ENCODE measurements at regions not wholly inside any gene's neighbourhood (a gene's known extent, or its start where the extent isn't known, plus 50 kb on each side); places are given as distances from the start of the nearest gene placed in this dataset.
"Not testable (repeated sequence)": the region's sequence is repeated elsewhere in the genome, so short reads cannot be mapped to it uniquely, and the experiment has no call there.

DNA sequence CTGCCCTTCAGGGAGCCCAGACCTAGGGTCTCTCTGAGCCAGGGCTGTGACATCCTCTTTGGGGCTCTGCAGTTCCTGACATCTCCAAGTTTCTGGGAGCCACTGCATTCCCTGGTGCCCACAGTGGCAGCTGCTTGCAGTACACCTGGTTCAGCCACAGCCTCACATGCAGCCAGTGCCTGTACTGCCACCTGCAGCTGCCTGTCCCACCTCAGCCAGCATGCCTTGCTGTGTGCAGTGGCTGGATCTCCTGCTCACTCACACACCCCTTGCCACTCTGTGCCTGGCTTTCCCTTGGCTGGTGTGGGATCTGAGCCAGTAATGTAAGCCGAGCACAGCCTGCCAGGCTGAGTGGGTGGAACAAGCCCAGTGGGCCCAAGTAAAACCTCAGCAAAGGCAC lies 1288.7 kb downstream of the CNTNAP5 start:
- no peaks in the 10 kb centered on the region for H3K27me3 ChIP-seq (ENCODE audit: control insufficient read depth, insufficient read depth, low read length, poor library complexity, severe bottlenecking)
- no peaks in the 10 kb centered on the region for H3K36me3 ChIP-seq (ENCODE audit: control insufficient read depth, insufficient read depth, low read length)
- H3K4me1 ChIP-seq (ENCODE audit: control insufficient read depth, insufficient read depth, low read length): no peaks in the 10 kb centered on the region
- no peak overlapping the region for H3K4me3 ChIP-seq (ENCODE audit: insufficient read depth, low read depth, low read length)
- H3K27ac ChIP-seq (ENCODE audit: insufficient read depth, low read depth, low read length, poor library complexity, severe bottlenecking): no peak overlapping the region
- no peaks in the 10 kb centered on the region for H3K9me3 ChIP-seq (ENCODE audit: control insufficient read depth, low read length)
- 91 to 95% methylated on average over 1 of the region's 1 CpG for WGBS, 2 experiments

DNA sequence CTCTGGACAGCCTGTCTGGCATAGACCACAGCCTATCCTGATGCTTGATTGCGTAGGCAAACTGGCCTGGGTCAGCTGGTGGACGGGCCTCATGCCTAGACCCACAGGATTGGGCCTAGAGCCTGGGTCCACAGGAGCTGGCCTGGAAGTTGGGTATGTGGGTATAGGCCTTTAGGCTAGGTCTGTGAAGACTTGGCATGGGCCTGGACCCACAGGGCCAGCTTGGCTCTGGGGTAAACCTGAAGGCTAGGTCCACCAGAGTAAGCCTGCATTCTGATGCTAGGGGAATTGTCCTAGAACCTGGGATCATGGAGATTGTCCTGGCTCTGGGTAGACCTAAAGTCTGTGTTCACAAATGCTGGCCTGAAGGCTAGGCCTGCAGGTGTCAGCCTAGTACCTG lies 1293.7 kb downstream of the CNTNAP5 start:
- Histone ChIP-seq H3K4me1 (ENCODE audit: control insufficient read depth, insufficient read depth, low read length) (no peaks in the 10 kb centered on the region), H3K27me3 (ENCODE audit: control insufficient read depth, insufficient read depth, low read length, poor library complexity, severe bottlenecking) (no peaks in the 10 kb centered on the region), H3K36me3 (ENCODE audit: control insufficient read depth, insufficient read depth, low read length) (no peaks in the 10 kb centered on the region), H3K9me3 (ENCODE audit: control insufficient read depth, low read length) (no peaks in the 10 kb centered on the region), H3K4me3 (ENCODE audit: insufficient read depth, low read depth, low read length) (no peak overlapping the region), H3K27ac (ENCODE audit: insufficient read depth, low read depth, low read length, poor library complexity, severe bottlenecking) (no peak overlapping the region)
- 91 to 93% methylated on average over 2 of the region's 2 CpGs for WGBS, 2 experiments

GRCh38 chr2:125324273-125324672 lies 1299.2 kb downstream of the CNTNAP5 start:
- H3K36me3 ChIP-seq (ENCODE audit: control insufficient read depth, insufficient read depth, low read length): no peaks in the 10 kb centered on the region
- H3K4me1 ChIP-seq (ENCODE audit: control insufficient read depth, insufficient read depth, low read length): no peaks in the 10 kb centered on the region
- no peaks in the 10 kb centered on the region for H3K27me3 ChIP-seq (ENCODE audit: control insufficient read depth, insufficient read depth, low read length, poor library complexity, severe bottlenecking)
- H3K4me3 ChIP-seq (ENCODE audit: insufficient read depth, low read depth, low read length): no peak overlapping the region
- no peaks in the 10 kb centered on the region for H3K9me3 ChIP-seq (ENCODE audit: control insufficient read depth, low read length)
- no peak overlapping the region for H3K27ac ChIP-seq (ENCODE audit: insufficient read depth, low read depth, low read length, poor library complexity, severe bottlenecking)

DNA sequence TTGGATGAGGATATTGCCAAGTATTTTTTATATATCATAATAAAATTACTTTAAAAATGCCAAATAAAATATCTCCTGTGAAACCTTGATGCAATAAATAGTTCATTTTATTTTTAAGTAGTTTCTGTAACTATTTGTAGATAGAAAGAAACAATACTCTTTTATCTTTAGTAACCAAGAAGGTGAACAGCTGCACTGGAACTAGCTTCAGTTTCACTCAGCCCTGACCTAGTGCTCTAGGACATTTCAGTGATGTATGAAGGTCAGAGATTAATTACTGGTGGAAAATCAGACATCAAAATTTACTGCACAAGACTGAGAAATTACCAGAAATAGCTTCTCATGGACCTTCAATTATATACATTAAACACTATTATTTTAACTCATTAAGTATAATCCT lies 1305.0 kb downstream of the CNTNAP5 start:
- Histone ChIP-seq H3K27me3 (ENCODE audit: control insufficient read depth, insufficient read depth, low read length, poor library complexity, severe bottlenecking) (no peaks in the 10 kb centered on the region), H3K4me1 (ENCODE audit: control insufficient read depth, insufficient read depth, low read length) (no peaks in the 10 kb centered on the region), H3K36me3 (ENCODE audit: control insufficient read depth, insufficient read depth, low read length) (no peaks in the 10 kb centered on the region), H3K27ac (ENCODE audit: insufficient read depth, low read depth, low read length, poor library complexity, severe bottlenecking) (no peak overlapping the region), H3K9me3 (ENCODE audit: control insufficient read depth, low read length) (no peaks in the 10 kb centered on the region), H3K4me3 (ENCODE audit: insufficient read depth, low read depth, low read length) (no peak overlapping the region)

- H3K9me3 ChIP-seq (ENCODE audit: control insufficient read depth, low read length): no peaks in the 10 kb centered on the region
- H3K27me3 ChIP-seq (ENCODE audit: control insufficient read depth, insufficient read depth, low read length, poor library complexity, severe bottlenecking): no peaks in the 10 kb centered on the region
- 83 to 93% methylated on average over 3 to 5 of the region's 5 CpGs for WGBS, 2 experiments
- H3K4me1 ChIP-seq (ENCODE audit: control insufficient read depth, insufficient read depth, low read length): no peaks in the 10 kb centered on the region
- no peak overlapping the region for H3K4me3 ChIP-seq (ENCODE audit: insufficient read depth, low read depth, low read length)
- no peak overlapping the region for H3K27ac ChIP-seq (ENCODE audit: insufficient read depth, low read depth, low read length, poor library complexity, severe bottlenecking)
- H3K36me3 ChIP-seq (ENCODE audit: control insufficient read depth, insufficient read depth, low read length): no peaks in the 10 kb centered on the region
Observed at GRCh38 chr2:125341353-125341752, 1314.6 kb upstream of the GYPC start.

- H3K4me1 ChIP-seq (ENCODE audit: control insufficient read depth, insufficient read depth, low read length); H3K27ac ChIP-seq (ENCODE audit: insufficient read depth, low read depth, low read length, poor library complexity, severe bottlenecking); H3K9me3 ChIP-seq (ENCODE audit: control insufficient read depth, low read length); H3K27me3 ChIP-seq (ENCODE audit: control insufficient read depth, insufficient read depth, low read length, poor library complexity, severe bottlenecking); H3K36me3 ChIP-seq (ENCODE audit: control insufficient read depth, insufficient read depth, low read length); H3K4me3 ChIP-seq (ENCODE audit: insufficient read depth, low read depth, low read length): not testable (repeated sequence)
- WGBS, 2 experiments: 95 to 96% methylated on average over 9 of the region's 12 CpGs
Observed at GRCh38 chr2:125353542-125353941, 1302.4 kb upstream of the GYPC start.

DNA sequence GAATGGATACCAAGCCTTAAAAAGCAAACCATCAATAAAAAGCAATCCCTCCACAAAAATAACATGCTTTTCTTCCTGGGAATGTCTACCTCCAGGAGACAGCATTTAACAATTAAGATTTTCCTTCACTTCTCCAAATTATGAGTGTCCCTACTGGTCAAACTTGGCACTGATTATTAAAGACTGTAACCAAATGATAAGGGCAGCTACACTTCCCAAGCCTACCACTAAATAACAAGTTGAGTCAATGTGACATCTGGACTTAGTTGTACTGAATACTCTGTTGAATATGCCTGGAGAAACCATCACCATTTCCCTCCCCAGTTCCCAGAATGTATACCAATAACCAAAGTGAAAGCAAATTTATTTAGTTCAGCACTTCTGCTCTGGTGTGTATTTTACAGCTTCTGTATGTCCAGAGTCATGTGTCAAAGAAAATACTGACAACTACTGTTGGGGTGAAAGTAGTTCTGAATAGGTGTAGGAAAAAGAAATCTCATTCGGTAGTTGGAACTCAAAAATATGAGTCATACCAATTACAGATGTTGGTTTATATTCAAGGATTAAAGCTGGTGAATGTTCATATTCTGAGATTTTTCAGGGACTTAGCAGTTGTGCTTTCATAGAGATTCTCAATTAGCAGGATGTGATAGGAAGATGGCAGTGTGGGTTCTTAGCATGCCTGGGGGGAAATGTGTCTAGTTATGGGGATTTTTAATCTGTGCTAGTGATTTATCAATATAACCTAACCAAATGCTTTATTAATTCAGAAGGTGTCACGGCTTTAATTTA lies 1291.6 kb upstream of the GYPC start:
- Histone ChIP-seq H3K4me3 (ENCODE audit: insufficient read depth, low read depth, low read length) (no peak overlapping the region), H3K27me3 (ENCODE audit: control insufficient read depth, insufficient read depth, low read length, poor library complexity, severe bottlenecking) (no peaks in the 10 kb centered on the region), H3K9me3 (ENCODE audit: control insufficient read depth, low read length) (no peaks in the 10 kb centered on the region), H3K4me1 (ENCODE audit: control insufficient read depth, insufficient read depth, low read length) (no peaks in the 10 kb centered on the region), H3K36me3 (ENCODE audit: control insufficient read depth, insufficient read depth, low read length) (no peaks in the 10 kb centered on the region), H3K27ac (ENCODE audit: insufficient read depth, low read depth, low read length, poor library complexity, severe bottlenecking) (no peak overlapping the region)
- WGBS, 2 experiments: 95 to 96% methylated on average over 1 to 2 of the region's 2 CpGs

GRCh38 chr2:125364984-125365265 lies 1291.0 kb upstream of the GYPC start:
- Histone ChIP-seq H3K27me3 (ENCODE audit: control insufficient read depth, insufficient read depth, low read length, poor library complexity, severe bottlenecking) (no peaks in the 10 kb centered on the region), H3K27ac (ENCODE audit: insufficient read depth, low read depth, low read length, poor library complexity, severe bottlenecking) (no peak overlapping the region), H3K9me3 (ENCODE audit: control insufficient read depth, low read length) (no peaks in the 10 kb centered on the region), H3K36me3 (ENCODE audit: control insufficient read depth, insufficient read depth, low read length) (no peaks in the 10 kb centered on the region), H3K4me3 (ENCODE audit: insufficient read depth, low read depth, low read length) (no peak overlapping the region), H3K4me1 (ENCODE audit: control insufficient read depth, insufficient read depth, low read length) (no peaks in the 10 kb centered on the region)
- 75 to 83% methylated on average over 1 of the region's 1 CpG for WGBS, 2 experiments

DNA sequence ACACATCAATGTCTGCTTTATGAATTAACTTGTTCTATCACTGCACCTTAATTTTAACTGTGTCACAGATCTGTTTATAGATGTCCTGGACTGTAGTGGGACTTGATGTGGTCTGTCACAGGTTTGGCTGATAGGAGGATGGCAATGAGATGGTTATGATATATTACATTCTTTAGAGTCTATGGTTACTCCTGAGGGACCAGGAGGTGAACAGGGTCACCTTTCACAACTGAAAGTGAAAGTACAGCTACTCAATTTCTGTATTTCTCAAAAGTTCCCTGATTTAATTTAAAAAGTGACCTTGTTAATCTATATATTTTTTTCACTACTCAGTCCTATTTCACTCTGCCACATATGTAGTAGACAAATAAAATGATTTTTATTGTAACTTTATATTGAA lies 1284.1 kb upstream of the GYPC start:
- H3K27me3 ChIP-seq (ENCODE audit: control insufficient read depth, insufficient read depth, low read length, poor library complexity, severe bottlenecking): no peaks in the 10 kb centered on the region
- no peaks in the 10 kb centered on the region for H3K36me3 ChIP-seq (ENCODE audit: control insufficient read depth, insufficient read depth, low read length)
- H3K9me3 ChIP-seq (ENCODE audit: control insufficient read depth, low read length): no peaks in the 10 kb centered on the region
- H3K4me3 ChIP-seq (ENCODE audit: insufficient read depth, low read depth, low read length): no peak overlapping the region
- H3K27ac ChIP-seq (ENCODE audit: insufficient read depth, low read depth, low read length, poor library complexity, severe bottlenecking): no peak overlapping the region
- no peaks in the 10 kb centered on the region for H3K4me1 ChIP-seq (ENCODE audit: control insufficient read depth, insufficient read depth, low read length)

DNA sequence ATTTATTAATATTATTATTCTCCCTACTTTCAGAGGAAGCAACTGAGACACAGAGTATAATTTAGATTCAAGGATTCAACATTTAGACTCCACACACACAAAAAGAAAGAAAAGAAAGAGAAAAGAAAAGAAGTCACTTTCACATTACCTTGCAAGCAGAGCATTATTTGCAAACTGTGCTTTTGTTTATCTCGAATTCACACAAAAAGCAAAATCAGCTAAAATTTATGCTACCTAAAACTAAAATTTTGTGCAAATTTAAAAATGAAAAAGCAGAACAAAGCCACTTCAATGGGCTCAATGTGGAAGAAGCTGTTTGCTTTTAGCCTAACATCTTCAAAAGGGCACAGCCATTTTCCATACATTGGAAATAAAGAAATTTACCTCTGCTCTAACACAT lies 1282.7 kb upstream of the GYPC start:
- Histone ChIP-seq H3K36me3 (ENCODE audit: control insufficient read depth, insufficient read depth, low read length) (no peaks in the 10 kb centered on the region), H3K9me3 (ENCODE audit: control insufficient read depth, low read length) (no peaks in the 10 kb centered on the region), H3K27ac (ENCODE audit: insufficient read depth, low read depth, low read length, poor library complexity, severe bottlenecking) (no peak overlapping the region), H3K4me3 (ENCODE audit: insufficient read depth, low read depth, low read length) (no peak overlapping the region), H3K4me1 (ENCODE audit: control insufficient read depth, insufficient read depth, low read length) (no peaks in the 10 kb centered on the region), H3K27me3 (ENCODE audit: control insufficient read depth, insufficient read depth, low read length, poor library complexity, severe bottlenecking) (no peaks in the 10 kb centered on the region)
- 100% methylated on average over 1 of the region's 1 CpG for WGBS, 2 experiments

DNA sequence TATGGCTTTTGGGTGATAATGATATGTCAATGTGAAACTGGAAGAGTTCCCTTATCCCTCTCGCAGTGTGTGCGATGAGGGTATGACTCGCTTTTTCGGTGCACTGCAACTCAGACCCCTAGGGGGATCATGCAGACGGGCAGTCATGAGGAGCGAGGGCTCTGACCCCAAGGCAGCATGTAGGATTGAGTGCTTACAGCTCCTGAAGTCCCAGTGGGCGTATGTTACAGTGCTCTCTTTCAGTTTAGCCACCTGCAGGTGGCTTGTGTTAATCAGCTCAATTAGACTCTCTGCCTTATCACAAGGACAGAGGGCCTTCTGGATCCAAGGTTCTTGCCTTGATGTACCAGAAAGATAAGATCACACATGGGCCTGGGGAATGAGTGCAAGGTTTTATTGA lies 1269.9 kb upstream of the GYPC start:
- 79 to 80% methylated on average over 7 of the region's 7 CpGs for WGBS, 2 experiments
- no peaks in the 10 kb centered on the region for H3K36me3 ChIP-seq (ENCODE audit: control insufficient read depth, insufficient read depth, low read length)
- H3K4me1 ChIP-seq (ENCODE audit: control insufficient read depth, insufficient read depth, low read length): no peaks in the 10 kb centered on the region
- H3K9me3 ChIP-seq (ENCODE audit: control insufficient read depth, low read length): no peaks in the 10 kb centered on the region
- no peak overlapping the region for H3K27ac ChIP-seq (ENCODE audit: insufficient read depth, low read depth, low read length, poor library complexity, severe bottlenecking)
- H3K27me3 ChIP-seq (ENCODE audit: control insufficient read depth, insufficient read depth, low read length, poor library complexity, severe bottlenecking): no peaks in the 10 kb centered on the region
- no peak overlapping the region for H3K4me3 ChIP-seq (ENCODE audit: insufficient read depth, low read depth, low read length)
